ENCODE measurements at regions not wholly inside any gene's neighbourhood (a gene's known extent, or its start where the extent isn't known, plus 50 kb on each side); places are given as distances from the start of the nearest gene placed in this dataset.

DNA sequence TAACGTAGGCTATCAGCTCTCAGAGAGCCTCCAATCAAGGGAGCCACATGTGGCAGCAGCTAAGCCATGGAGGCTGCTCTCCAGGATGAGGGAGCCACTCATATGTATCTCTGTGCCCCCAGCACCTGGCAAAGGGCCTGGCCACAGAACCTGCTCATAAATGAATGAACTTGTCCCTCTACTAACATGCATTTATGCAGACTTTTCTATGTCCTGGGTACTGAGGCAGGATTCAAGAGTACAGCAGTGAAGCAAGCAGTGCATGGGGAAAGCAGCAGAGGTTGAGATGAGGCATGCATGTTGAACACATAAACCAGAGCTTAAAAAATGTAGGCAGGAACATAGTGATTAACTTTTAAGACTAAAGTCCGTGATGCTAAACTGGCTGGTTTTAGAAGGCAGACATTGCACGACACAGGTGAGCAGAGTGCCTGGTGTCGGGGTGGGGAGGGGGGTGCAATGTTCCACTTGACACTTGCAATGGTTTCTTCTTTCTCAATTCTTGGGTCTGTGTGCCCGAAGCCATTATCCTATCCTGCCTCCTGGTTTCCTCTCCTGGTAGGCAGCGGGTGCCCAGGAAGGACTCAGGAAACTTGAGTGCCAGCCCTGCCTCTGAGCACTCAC lies 142.8 kb upstream of the ALDH1B1 start:
- Histone ChIP-seq H3K36me3 (ENCODE audit: control insufficient read depth in 2 of 4, insufficient read depth in 4 of 4, low read length in 3 of 4) (no peaks in the 10 kb centered on the region), H4K91ac (replicated peaks; ENCODE audit: insufficient read length, low read length) (no peak overlapping the region), H2BK120ac (replicated peaks; ENCODE audit: low read depth, low read length) (no peak overlapping the region), H3K23ac (ENCODE audit: insufficient read length) (no peak overlapping the region), H4K8ac (ENCODE audit: extremely low read depth, insufficient read depth, low read length) (no peak overlapping the region), H3K79me1 (ENCODE audit: low read depth, low read length) (no peaks in the 10 kb centered on the region), H3K4me3 (ENCODE audit: extremely low read depth in 1 of 4, insufficient read depth in 2 of 4, low read depth in 3 of 4, low read length in 4 of 4) (no peak overlapping the region), H2BK12ac (ENCODE audit: low read depth, low read length) (no peak overlapping the region), H3K9ac (replicated peaks in 1 of 4; ENCODE audit: extremely low read depth in 1 of 4, low read depth in 3 of 4, low read length in 3 of 4) (no peak overlapping the region), H3K14ac (ENCODE audit: insufficient read length) (no peak overlapping the region), H3K27ac (ENCODE audit: low read depth, low read length) (no peak overlapping the region), H3K56ac (replicated peaks; ENCODE audit: insufficient read length, low read depth, low read length) (no peak overlapping the region), H3K4ac (replicated peaks; ENCODE audit: insufficient read length, low read depth, low read length) (no peak overlapping the region), H3K27me3 (replicated peaks in 1 of 4; ENCODE audit: control insufficient read depth in 3 of 4, extremely low read depth in 1 of 4, insufficient read depth in 3 of 4, low read length in 3 of 4) (peaks cover 0 to 10% (median 1%) of the 10 kb centered on the region in 4 experiments; a peak in 2 of 7 replicates), H2BK5ac (ENCODE audit: low read depth, low read length) (no peak overlapping the region), H3K4me1 (replicated peaks in 1 of 4; ENCODE audit: control insufficient read depth in 3 of 4, insufficient read depth in 4 of 4, low read length in 3 of 4) (no peaks in the 10 kb centered on the region), H2AK5ac (ENCODE audit: low read depth, low read length) (no peak overlapping the region), H3K79me2 (ENCODE audit: control insufficient read depth in 1 of 2, insufficient read depth in 2 of 2, low read length in 2 of 2) (no peaks in the 10 kb centered on the region), H2AFZ (ENCODE audit: low read length) (no peak overlapping the region), H2BK20ac (ENCODE audit: low read length) (no peak overlapping the region), H3K9me3 (ENCODE audit: insufficient read depth in 2 of 2, low read depth in 1 of 2, low read length in 1 of 2) (no peaks in the 10 kb centered on the region; a peak in 1 of 4 replicates), H4K20me1 (replicated peaks in 1 of 2; ENCODE audit: control insufficient read depth in 1 of 2, insufficient read depth in 2 of 2, low read length in 2 of 2) (no peaks in the 10 kb centered on the region), H3K4me2 (ENCODE audit: insufficient read depth in 1 of 2, low read depth in 2 of 2, low read length in 2 of 2) (no peak overlapping the region), H3K18ac (ENCODE audit: extremely low read depth, low read length) (no peak overlapping the region), H3K23me2 (ENCODE audit: low read depth, low read length) (no peaks in the 10 kb centered on the region; the same call in 1 of the 2 replicates), H4K5ac (ENCODE audit: insufficient read length, low read depth, low read length) (no peak overlapping the region), H2BK15ac (ENCODE audit: low read length) (no peak overlapping the region)
- FAIRE-seq (no peak), DNase-seq (ENCODE audit: low read depth in 1 of 2, low spot score in 2 of 2) (no peak)
- ChIA-PET POLR2A (ENCODE audit: partially characterized antibody) (no interaction called here), CTCF (ENCODE audit: partially characterized antibody) (interaction anchor here (0.7 to 1.3 kb wide), 3 partner anchors 13 to 1379 kb away, joined by 3 to 4 read pairs (median 3); no protein-coding TSS in a partner anchor)
- no peak for TF ChIP-seq SP4 (IDR thresholded peaks at IDR 0.05; ENCODE audit: low read length)
- no peak for TF ChIP-seq CHD2 (IDR thresholded peaks at IDR 0.05; ENCODE audit: low read length)
- TF ChIP-seq SP1 (IDR thresholded peaks at IDR 0.05; ENCODE audit: low read depth, low read length) = no peak
- TF ChIP-seq BCL11A (IDR thresholded peaks at IDR 0.05; ENCODE audit: low read depth in 2 of 2, low read length in 2 of 2) = no peak
- no peak for TF ChIP-seq CEBPB (IDR thresholded peaks at IDR 0.05; ENCODE audit: low read depth, low read length)
- 81% methylated on average over 6 of the region's 6 CpGs; no CpG with 5 or more reads in 1 of the 2 experiments for WGBS, 2 experiments (ENCODE audit: extremely low coverage in 1 of 2, insufficient coverage in 1 of 2, insufficient read length in 1 of 2, insufficient replicate concordance in 2 of 2, low coverage in 1 of 2, low lambda C conversion rate in 2 of 2, missing lambda C conversion rate in 1 of 2)

Measured in H1 (cell line).